HG03139 (cell line): ENCODE measurements at regions not wholly inside any gene's neighbourhood (a gene's known extent, or its start where the extent isn't known, plus 50 kb on each side); places are given as distances from the start of the nearest gene placed in this dataset.
"Not testable (repeated sequence)": the region's sequence is repeated elsewhere in the genome, so short reads cannot be mapped to it uniquely, and the experiment has no call there.

Experiments used
- ATAC-seq: cut with Tn5 transposase; IDR thresholded peaks from one replicate; pipeline ENCODE4 v1.9.1; 2021; ENCODE audit not compliant: unreplicated experiment

DNA sequence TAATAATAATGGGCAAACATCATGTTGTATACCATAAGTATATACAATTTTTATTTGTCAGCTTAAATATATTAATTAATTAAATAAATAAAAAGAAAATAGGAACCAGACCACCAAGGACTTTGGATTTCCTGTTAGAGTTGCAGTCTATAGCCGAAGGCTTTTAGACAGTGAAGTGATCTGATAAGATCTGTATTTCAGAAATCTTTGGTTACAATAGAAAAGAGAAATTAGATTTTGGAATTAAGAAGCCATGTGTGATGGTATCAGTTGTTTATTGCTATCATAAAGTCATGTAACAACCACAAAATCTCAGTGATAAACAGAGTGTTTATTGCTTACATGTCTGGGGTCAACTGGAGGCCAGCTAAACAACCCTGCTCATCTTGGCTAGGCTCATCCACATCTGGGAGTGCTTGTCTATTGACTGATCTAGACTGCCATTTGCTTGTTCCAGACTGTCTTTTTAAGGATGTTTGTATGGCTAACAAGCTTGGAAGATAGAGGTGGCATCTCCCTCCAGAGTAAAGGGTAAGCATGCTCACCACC lies 142.1 kb upstream of the USP9X start:
- no peak for ATAC-seq

DNA sequence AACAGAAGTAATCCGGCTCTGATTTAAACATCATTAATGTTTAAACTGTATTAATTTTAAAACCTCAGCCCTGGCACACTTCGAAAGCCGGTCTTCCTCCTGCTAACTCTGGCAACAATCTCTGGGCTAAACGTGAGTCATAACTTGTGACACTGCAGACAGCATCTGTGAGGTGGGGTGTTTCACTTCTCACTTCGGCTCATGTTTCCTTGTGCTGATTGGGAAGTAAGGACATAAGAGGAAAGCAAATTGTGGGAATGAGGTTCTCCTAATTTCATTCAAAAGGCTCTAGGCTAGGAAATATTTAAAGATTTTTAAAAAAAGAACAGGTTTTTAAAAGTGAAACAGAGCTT lies 139.9 kb upstream of the USP9X start:
- no peak for ATAC-seq

DNA sequence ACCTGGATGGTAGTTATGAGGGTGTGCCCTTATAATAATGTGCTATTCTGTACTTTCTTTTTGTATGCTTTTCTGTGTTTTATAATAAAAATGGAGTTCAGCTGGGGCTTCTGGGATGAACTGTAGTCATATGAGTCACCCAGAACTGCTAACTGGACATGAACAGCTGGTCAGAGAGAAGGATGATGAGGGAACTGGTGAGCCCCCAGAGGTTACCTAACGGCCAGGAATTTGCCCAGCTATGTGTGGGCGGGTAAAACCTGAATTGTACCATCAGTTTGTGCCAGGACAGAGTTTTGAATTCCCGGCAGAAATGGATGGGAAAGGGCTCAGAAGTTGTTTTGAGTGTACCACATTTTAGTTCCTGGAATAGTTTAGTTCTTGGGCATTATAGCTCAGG lies 138.0 kb upstream of the USP9X start:
- no peak for ATAC-seq

DNA sequence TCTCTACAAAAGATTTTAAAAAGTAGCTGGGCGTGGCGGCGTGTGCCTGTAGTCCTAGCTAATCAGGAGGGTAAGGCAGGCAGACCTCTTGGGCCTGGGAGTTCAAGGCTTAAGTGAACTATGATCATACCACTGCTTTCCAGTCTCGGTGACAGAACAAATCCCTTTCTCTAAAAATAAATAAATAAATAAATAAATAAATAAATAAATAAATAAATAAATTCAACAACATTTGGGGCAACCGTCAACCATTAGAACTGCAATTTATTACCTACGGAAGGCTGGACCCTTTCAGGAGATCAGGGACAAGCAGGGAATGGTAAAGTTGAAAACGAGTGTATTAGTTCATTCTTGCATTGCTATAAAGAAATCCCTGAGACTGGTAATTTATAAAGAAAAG lies 136.2 kb upstream of the USP9X start:
- no peak for ATAC-seq

DNA sequence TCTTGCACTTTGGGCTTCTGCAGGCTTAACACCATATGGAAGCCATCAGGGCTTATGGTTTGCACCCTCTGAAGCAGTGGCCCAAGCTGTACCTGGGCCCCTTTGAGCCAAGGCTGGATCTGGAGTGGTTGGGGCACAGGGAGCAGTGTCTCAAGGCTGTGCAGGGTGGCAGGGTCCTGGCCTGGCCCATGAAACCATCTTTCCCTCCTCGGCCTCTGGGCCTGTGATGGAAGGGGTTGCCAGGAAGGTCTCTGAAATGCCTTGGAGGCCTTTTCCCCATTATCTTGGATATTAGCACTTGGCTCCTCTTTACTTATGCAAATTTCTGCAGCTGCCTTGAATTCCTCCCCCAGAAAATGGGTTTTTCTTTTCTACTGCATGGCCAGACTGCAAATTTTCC lies 134.7 kb upstream of the USP9X start:
- ATAC-seq, result no peak

DNA sequence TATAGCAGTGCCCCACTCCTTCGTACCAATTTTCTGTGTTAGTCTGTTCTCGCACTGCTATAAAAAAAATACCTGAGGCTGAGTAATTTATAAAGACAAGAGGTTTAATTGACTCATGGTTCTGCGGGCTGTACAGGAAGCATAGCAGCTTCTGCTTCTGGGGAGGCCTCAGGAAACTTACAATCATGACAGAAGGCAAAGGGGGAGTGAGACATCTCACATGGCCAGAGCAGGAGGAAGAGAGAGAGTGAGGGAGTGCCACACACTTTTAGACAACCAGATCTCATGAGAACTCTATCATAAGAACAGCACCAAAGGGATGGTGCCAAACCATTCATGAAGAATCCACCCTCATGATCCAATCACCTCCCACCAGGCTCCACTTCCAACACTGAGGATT lies 133.8 kb upstream of the USP9X start:
- not testable (repeated sequence) for ATAC-seq

DNA sequence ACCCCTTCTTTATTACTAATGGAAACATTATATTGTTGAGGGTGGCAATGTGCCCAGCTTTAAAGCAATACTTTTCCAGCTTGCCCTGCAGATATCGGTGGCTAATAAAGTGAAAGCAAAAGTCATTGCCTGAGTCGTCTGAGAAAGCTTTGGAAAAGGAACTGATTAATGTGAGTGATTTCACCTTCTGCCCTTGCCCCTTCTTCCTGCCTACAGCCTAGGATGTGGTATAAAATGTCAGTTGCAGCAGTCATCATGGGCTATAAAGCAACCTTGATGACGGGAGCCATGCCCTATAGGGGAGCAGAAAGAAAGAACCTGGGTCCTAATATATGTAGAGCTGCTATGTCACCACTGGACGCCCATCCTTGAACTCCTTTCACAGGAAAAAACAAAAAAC lies 132.4 kb upstream of the USP9X start:
- no peak for ATAC-seq

DNA sequence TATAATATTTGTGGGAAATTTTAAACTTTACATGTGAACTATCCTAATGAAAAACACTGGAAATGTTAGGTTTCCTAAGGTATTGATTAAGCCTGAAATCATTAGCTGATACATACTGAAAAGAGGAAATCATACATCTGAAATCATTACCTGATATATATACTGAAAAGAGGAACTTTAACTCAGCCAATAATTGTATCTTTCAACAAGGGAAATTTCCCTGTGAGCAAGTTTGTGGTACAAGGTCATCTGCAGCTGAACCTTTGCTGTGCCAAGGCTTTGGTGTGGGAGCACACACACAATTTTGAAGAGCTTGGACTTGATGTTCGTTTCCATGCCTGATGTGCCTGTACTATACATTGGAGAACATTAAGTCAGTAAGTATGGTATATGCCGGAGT lies 131.9 kb upstream of the USP9X start:
- no peak for ATAC-seq

DNA sequence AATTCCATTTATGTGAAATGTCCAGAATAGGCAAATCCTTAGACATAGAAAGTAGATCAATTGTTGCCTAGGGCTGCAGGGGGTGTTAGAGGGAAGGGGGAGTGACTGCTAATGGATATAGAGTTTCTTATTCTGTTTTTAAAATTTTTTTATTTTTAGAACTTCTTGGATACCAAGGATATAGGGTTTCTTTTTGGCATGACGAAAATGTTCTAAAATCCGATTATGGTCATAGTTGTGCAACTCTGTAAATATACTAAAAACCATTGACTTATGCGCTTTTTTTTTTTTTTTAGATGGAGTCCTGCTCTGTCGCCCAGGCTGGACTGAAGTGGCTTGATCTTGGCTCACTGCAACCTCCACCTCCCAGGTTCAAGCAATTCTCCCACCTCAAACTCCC lies 125.2 kb upstream of the USP9X start:
- ATAC-seq, result no peak

DNA sequence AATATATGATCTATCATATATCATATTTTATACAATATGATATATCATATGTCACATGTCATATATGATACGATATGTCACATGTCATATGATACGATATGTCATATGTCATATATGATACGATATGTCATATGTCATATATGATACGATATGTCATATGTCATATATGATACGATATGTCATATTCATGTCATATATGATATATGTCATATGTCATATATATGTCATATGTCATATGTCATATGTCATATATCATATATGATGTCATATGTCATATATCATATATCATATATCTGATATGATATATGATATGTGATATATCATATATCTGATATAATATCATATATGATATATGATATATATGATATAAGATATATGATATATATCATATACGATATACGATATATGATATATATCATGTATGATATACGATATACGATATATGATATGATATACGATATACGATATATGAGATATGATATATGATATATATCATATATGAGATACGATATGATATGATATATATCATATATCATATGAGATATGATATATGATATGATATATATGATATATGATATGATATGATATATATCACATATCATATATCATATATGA lies 122.3 kb upstream of the USP9X start:
- no peak for ATAC-seq

DNA sequence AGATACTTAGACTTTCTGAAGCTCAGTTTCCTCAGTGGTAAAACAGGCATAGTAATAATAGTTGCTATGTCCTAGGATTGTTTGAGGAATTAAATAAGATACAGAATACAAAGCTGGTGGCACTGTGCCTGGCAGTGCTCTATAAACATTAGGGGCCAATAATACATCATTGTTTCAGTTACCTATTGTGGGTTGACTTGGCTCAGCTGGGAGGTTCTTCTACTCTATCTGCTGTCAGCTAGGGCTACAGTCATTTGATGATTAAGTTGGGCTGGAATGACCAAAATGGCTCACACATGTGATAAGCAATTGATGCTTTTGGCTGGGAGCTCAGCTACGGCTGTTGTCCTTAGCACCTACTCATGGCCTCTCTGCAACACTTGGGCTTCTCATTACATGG lies 121.2 kb upstream of the USP9X start:
- no peak for ATAC-seq

DNA sequence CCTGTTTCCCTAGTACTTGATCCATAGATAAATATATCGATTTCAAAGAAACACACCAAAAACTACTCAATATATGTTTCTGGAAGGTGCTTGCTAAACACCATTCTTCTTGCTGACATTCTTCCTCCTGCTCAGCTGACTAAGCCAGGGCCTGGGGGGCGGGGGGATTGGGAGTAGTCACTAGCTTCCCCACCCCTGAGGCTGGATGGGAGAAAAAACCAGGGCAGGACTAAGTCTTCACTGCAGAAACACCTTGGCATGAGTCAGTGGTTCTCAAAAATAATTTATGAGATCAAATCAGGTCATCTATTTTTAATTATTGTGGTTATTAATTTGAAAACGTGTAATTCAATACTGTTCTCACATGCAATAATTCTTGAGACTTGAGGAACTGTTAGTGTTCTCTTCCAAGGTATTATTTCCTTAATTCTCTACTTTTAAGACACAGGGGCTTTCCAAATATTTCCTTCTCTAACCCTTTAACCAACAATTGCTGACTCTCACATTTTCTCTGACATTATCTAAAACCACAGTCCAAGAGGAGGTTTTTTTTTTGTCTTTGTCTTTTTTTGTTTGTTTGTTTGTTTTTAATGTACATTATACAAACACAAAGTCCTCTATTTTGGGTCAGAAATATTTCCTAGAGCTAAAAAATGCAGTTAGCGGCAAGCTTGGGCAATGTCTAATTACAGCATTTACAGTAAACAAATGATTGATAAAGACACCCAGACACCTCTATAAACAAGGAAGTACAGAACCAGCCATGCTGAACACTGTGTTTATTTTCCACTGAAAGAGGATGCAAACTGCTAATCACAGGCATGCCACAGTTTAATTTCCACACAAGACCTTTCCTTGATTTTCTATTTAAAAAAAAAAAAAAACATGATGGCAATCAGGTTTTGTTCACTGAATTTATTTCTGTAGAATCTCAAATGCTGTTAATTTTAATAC lies 120.3 kb upstream of the USP9X start:
- ATAC-seq, result no peak

DNA sequence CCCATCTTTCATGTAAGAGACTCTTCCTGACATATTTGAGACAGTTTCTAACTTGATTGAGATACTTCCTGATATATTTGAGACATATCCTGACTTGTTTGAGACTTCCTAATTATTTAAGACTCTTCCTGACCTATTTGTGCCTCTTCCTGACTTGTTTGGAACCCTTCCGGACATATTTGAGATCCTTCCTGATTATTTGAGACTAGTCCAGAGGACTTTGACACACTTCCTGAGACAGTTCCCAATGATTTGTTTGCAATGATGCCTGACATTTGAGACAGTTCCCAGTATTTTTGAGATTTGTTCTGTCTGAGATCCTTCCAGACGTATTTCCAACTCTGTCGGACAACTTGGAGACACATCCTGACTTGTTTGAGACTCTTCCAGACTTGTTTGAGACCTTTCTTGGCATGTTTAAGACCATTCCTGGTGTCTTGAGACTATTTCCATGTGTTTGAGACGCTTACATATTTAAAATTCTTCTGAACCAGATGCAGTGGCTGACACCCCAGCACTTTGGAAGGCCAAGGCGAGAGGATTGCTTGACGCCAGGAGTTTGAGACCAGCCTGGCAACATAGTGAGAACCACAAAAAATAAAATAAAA lies 118.9 kb upstream of the USP9X start:
- no peak for ATAC-seq

DNA sequence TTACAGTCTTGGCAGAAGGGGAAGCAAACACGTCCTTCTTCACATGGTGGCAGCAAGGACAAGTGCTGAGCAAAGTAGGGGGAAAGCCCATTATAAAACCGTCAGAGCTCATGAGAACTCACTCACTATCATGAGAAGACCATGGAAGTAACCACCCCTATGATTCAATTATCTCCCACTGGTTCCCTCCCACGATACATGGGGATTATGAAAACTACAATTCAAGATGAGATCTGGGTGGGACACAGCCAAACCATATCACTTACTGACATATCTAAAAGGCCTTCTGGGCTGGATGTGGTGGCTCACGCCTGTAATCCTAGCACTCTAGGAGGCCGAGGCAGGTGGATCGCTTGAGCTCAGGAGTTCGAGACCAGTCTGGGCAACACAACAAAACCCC lies 117.1 kb upstream of the USP9X start:
- ATAC-seq, result no peak

DNA sequence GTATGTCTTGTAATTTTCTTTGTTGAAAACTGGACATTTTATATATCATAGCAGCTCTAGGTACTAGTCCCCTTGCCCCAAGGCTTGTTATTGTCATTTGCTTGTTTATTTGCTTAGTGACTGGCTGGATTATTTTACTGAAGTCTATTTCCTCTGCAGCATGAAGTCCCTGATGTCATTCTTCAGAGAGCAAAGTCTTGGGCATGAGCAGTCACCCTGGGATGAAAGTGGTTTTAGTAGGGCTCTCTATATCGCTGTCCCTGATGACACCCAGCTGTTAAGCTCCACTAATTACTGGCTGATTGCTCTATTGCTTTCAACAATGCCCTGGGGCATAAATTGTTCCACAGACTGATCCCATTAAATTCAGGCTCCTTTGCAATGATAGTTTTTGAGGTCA lies 113.5 kb upstream of the USP9X start:
- no peak for ATAC-seq

DNA sequence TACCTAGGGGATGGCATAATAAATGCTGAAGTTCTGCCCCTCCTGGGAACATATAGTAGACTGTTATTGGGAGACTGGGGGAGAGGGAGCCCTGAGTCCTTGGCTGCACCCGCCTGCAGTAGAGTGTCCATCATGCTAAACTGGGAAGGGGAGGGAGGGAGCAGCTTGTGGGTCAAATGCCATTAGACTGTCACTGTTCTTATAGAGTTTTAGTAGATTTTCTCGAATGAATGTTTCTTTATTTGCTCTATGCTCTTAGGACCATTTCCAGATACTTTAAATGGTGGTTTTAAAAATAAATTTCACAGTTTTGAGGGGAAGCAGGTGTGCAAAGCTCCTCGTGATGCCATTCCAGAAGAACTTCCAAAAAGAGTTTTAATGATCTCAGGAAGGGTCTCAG lies 111.6 kb upstream of the USP9X start:
- ATAC-seq, result no peak

DNA sequence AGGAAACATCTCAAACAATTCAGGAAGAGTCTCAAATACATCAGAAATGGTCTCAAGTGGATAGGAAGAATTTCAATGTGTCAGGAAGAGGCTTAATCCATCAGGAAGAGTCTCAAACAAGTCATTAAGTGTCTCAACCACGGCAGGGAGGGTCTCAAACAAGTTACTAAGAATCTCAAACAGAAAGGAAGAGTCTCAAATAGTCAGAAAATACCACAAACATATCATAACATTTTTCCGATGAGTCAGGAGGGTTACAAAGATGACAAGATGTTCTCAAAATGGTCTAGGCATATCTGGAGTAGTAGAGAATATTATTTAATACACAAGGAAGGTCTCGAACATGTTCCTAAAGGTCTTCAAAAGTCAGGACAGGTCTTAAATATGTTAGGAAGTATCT lies 109.3 kb upstream of the USP9X start:
- ATAC-seq, result no peak

DNA sequence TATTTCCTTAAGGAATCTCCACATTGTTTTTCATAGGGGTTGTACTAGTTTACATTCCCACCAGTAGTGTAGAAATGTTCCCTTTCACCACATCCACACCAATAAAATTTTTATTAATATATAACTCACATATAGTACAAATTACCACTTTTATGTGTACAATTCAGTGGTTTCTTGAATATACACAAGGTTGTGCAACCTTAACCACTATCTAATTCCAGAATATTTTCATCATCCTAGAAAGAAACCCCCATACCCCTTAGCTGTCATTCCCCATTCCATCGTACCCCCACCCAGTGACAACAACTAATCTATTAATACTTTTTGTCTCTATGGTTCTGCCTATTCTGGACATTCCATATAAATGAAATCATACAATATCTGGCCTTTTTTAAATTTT lies 108.3 kb upstream of the USP9X start:
- ATAC-seq, result no peak

DNA sequence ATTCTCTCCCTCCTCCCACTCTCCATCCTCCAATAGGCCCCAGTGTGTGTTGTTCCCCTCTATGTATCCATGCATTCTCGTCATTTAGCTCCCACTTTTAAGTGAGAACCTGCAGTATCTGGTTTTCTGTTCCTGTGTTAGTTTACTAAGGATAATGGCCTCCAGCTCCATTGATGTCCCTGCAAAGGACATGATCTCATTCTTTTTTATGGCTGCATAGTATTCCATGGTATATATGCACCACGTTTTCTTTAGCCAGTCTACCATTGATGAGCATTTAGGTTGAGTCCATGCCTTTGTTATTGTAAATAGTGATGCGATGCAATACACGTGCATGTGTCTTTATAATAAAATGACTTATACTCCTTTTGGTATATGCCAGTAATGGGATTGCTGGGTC lies 100.3 kb upstream of the USP9X start:
- ATAC-seq, result no peak

DNA sequence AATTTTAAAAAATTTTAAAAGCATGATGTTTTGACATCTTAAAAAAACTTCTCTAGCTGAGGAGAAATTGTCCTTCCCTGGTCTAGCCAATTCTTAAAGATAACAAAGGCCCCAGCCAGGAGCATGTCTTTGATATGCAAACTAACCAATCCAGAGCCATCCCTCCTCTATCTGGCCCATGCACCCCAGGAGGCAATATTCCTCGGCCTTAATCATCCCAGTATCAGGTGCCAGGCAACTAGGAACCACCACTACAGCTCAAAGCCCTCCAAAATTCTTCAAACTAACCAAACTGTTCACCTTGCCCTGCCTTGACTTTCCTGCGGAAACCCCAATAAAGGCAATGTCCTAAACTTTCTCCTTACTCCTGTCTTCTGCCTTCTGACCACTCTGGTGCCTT lies 97.8 kb upstream of the USP9X start:
- ATAC-seq, result no peak

DNA sequence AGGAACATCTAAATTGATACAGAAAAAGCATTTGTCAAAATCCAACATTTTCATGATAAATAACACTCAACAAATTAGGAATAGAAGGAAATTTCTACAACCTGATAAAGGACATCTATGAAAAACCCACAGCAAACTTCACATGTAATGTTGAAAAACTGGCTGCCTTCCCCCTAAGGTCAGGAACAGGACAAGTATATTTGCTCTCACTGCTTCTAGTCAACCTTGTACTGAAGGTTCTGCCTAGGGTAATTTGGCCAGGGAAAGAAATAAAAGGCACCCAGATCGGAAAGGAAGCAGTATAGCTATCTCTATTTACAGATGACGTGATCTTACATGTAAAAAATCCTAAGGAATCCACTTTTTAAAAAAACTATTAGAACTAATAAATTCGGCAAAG lies 97.1 kb upstream of the USP9X start:
- no peak for ATAC-seq

DNA sequence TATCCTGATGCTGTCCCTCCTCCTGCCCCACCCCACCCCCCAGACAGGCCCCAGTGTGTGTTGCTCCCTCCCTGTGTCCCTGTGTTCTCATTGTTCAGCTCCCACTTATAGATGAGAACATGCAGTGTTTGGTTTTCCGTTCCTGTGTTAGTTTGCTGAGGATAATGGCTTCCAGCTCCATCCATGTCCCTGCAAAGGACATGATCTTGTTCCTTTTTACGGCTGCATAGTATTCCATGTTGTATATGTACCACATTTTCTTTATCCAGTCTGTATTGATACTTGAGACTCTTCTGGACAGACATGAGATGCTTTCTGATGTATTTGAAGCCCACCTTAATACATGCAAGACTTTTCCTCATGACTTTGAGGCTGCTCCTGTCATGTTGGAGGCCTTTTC lies 91.8 kb upstream of the USP9X start:
- not testable (repeated sequence) for ATAC-seq
